HG02852 (cell line): ENCODE measurements at regions not wholly inside any gene's neighbourhood (a gene's known extent, or its start where the extent isn't known, plus 50 kb on each side); places are given as distances from the start of the nearest gene placed in this dataset.

Experiments
- ATAC-seq: cut with Tn5 transposase; IDR thresholded peaks from one replicate; pipeline ENCODE4 v1.9.1; 2021; ENCODE audit warnings: mild to moderate bottlenecking, moderate library complexity; ENCODE audit not compliant: unreplicated experiment

GRCh38 chr7:13352677-13353076 lies 636.8 kb downstream of the ETV1 start:
- no peak for ATAC-seq

GRCh38 chr7:13359656-13360055 lies 629.8 kb downstream of the ETV1 start:
- no peak for ATAC-seq

GRCh38 chr7:13386741-13387140 lies 602.7 kb downstream of the ETV1 start:
- no peak for ATAC-seq

- ATAC-seq: no peak
Measured at GRCh38 chr7:13407911-13408310, 581.6 kb downstream of the ETV1 start.

GRCh38 chr7:13411151-13411550 lies 578.3 kb downstream of the ETV1 start:
- no peak for ATAC-seq

GRCh38 chr7:13411636-13412035 lies 577.8 kb downstream of the ETV1 start:
- ATAC-seq: no peak

- no peak for ATAC-seq
Measured at GRCh38 chr7:13414181-13414580, 575.3 kb downstream of the ETV1 start.

- no peak for ATAC-seq
Measured at GRCh38 chr7:13414661-13415107, 574.8 kb downstream of the ETV1 start.

- ATAC-seq: no peak
Measured at GRCh38 chr7:13416071-13416470, 573.4 kb downstream of the ETV1 start.

GRCh38 chr7:13416544-13416943 lies 572.9 kb downstream of the ETV1 start:
- ATAC-seq: no peak

- ATAC-seq: no peak
Measured at GRCh38 chr7:13420726-13421125, 568.7 kb downstream of the ETV1 start.

- no peak for ATAC-seq
Measured at GRCh38 chr7:13421776-13422175, 567.7 kb downstream of the ETV1 start.

GRCh38 chr7:13433946-13434345 lies 555.5 kb downstream of the ETV1 start:
- ATAC-seq: no peak

- ATAC-seq: no peak
Measured at GRCh38 chr7:13442226-13442625, 547.2 kb downstream of the ETV1 start.

- no peak for ATAC-seq
Measured at GRCh38 chr7:13447637-13448036, 541.8 kb downstream of the ETV1 start.

GRCh38 chr7:13448243-13448642 lies 541.2 kb downstream of the ETV1 start:
- ATAC-seq: no peak

- ATAC-seq: no peak
Measured at GRCh38 chr7:13449460-13449859, 540.0 kb downstream of the ETV1 start.

GRCh38 chr7:13454916-13455592 lies 534.4 kb downstream of the ETV1 start:
- no peak for ATAC-seq

GRCh38 chr7:13457790-13458189 lies 531.7 kb downstream of the ETV1 start:
- no peak for ATAC-seq

GRCh38 chr7:13466874-13467547 lies 522.5 kb downstream of the ETV1 start:
- ATAC-seq: no peak

GRCh38 chr7:13476881-13477444 lies 512.5 kb downstream of the ETV1 start:
- no peak for ATAC-seq

GRCh38 chr7:13489386-13489785 lies 500.1 kb downstream of the ETV1 start:
- no peak for ATAC-seq
